Thoracic aorta (tissue), 2 donors: ENCODE measurements at regions not wholly inside any gene's neighbourhood (a gene's known extent, or its start where the extent isn't known, plus 50 kb on each side); places are given as distances from the start of the nearest gene placed in this dataset.

ENCODE experiments used
- ATAC-seq: fragments of 150-250 bp; one replicate; pipeline ENCODE4 v1.8.0; 2017; ENCODE audit warnings: low read depth; ENCODE audit not compliant: insufficient number of reproducible peaks, low FRiP score
- DNase-seq: peaks from one replicate; pipeline ENCODE4 v3.0.0-alpha.2; 2020; ENCODE audit warnings: low spot score
- H3K27ac ChIP-seq, 2 donors: fragments of 200-600 bp; sonication (generic); 1 replicate in 1 of 2; 2 replicates in 1 of 2; pipeline ENCODE4 v1.5.1; 2016; ENCODE audit warnings: mild to moderate bottlenecking in 2 of 2, moderate library complexity in 2 of 2
- H3K27me3 ChIP-seq: fragments of 200-600 bp; sonication (generic); replicated peaks from 2 replicates; pipeline ENCODE4 v1.6.0; 2016; ENCODE audit warnings: mild to moderate bottlenecking; ENCODE audit not compliant: insufficient read depth
- H3K36me3 ChIP-seq: fragments of 200-600 bp; sonication (generic); one replicate; pipeline ENCODE4 v1.5.1; 2016
- H3K4me1 ChIP-seq, 2 donors: fragments of 200-600 bp; sonication (generic); 1 replicate in 1 of 2; 2 replicates in 1 of 2; pipeline versions ENCODE4 v1.5.1 to v1.6.0; 2016; ENCODE audit warnings: low read depth in 2 of 2, mild to moderate bottlenecking in 1 of 2; ENCODE audit not compliant: control insufficient read depth in 1 of 2
- H3K4me3 ChIP-seq: fragments of 200-600 bp; sonication (generic); 2 replicates; pipeline ENCODE4 v1.5.1; 2016; ENCODE audit warnings: mild to moderate bottlenecking
- H3K9me3 ChIP-seq: fragments of 200-600 bp; sonication (generic); 2 replicates; pipeline ENCODE4 v1.5.1; 2016
- CTCF ChIP-seq: fragments of 200-600 bp; sonication (generic); IDR thresholded peaks from one replicate; pipeline ENCODE4 v1.5.1; 2019; ENCODE audit warnings: antibody characterized with exemption

- no peak for DNase-seq
- no peak overlapping the region for H3K27ac ChIP-seq
- no peak for ATAC-seq
- no peaks in the 10 kb centered on the region for H3K36me3 ChIP-seq
- H3K9me3 ChIP-seq: no peaks in the 10 kb centered on the region
- no peaks in the 10 kb centered on the region for H3K4me1 ChIP-seq
- no peak overlapping the region for H3K4me3 ChIP-seq
- TF ChIP-seq CTCF: no peak
- no peaks in the 10 kb centered on the region for H3K27me3 ChIP-seq
These were observed 177.0 kb upstream of the KCNG1 start for GRCh38 chr20:51199920-51200319.

GRCh38 chr20:51198876-51199523 is 176.1 kb upstream of the KCNG1 start:
- Histone ChIP-seq H3K27me3 (no peaks in the 10 kb centered on the region), H3K27ac (no peak overlapping the region), H3K4me3 (no peak overlapping the region), H3K36me3 (no peaks in the 10 kb centered on the region), H3K4me1 (no peaks in the 10 kb centered on the region), H3K9me3 (no peaks in the 10 kb centered on the region)
- TF ChIP-seq CTCF: no peak
- ATAC-seq (no peak), DNase-seq (no peak)

GRCh38 chr20:51198238-51198637 is 175.3 kb upstream of the KCNG1 start:
- no peak for ATAC-seq

GRCh38 chr20:51196991-51197651 is 174.2 kb upstream of the KCNG1 start:
- no peaks in the 10 kb centered on the region for H3K4me1 ChIP-seq
- no peak overlapping the region for H3K4me3 ChIP-seq
- no peak for ATAC-seq
- no peak overlapping the region for H3K27ac ChIP-seq
- TF ChIP-seq CTCF: no peak
- H3K36me3 ChIP-seq: no peaks in the 10 kb centered on the region
- no peaks in the 10 kb centered on the region for H3K27me3 ChIP-seq
- no peaks in the 10 kb centered on the region for H3K9me3 ChIP-seq
- DNase-seq: no peak

More at GRCh38 chr20:51198238-51198637, 175.3 kb upstream of the KCNG1 start:
- Histone ChIP-seq H3K4me1 (no peaks in the 10 kb centered on the region), H3K4me3 (no peak overlapping the region), H3K27me3 (no peaks in the 10 kb centered on the region), H3K9me3 (no peaks in the 10 kb centered on the region), H3K36me3 (no peaks in the 10 kb centered on the region), H3K27ac (no peak overlapping the region)
- no peak for DNase-seq
- no peak for TF ChIP-seq CTCF

GRCh38 chr20:51195990-51196389 is 173.1 kb upstream of the KCNG1 start:
- H3K4me1 ChIP-seq: no peaks in the 10 kb centered on the region
- H3K27ac ChIP-seq: no peak overlapping the region
- ATAC-seq (no peak), DNase-seq (no peak)
- no peak overlapping the region for H3K4me3 ChIP-seq
- no peaks in the 10 kb centered on the region for H3K36me3 ChIP-seq
- H3K9me3 ChIP-seq: no peaks in the 10 kb centered on the region
- no peaks in the 10 kb centered on the region for H3K27me3 ChIP-seq
- no peak for TF ChIP-seq CTCF
